Liver (tissue), 3 donors: ENCODE measurements at regions not wholly inside any gene's neighbourhood (a gene's known extent, or its start where the extent isn't known, plus 50 kb on each side); places are given as distances from the start of the nearest gene placed in this dataset.

Experiments
- ATF3 ChIP-seq: IDR thresholded peaks from 2 replicates; pipeline ENCODE4 v1.6.1; 2016; ENCODE audit warnings: antibody characterized with exemption
- CTCF ChIP-seq: fragments of 150-350 bp; IDR thresholded peaks from 2 replicates; pipeline ENCODE4 v1.5.1; 2017; ENCODE audit warnings: improper control_type of control experiment, low read depth, low read length; ENCODE audit not compliant: missing input control
- GABPA ChIP-seq, 2 donors: IDR thresholded peaks in 1 of 2; conservative IDR thresholded peaks in 1 of 2; 2 replicates each; pipeline ENCODE4 v1.6.1; 2016; ENCODE audit warnings: antibody characterized with exemption in 2 of 2, mild to moderate bottlenecking in 1 of 2, moderate library complexity in 1 of 2
- HNF4A ChIP-seq, 2 donors: conservative IDR thresholded peaks; 2 replicates each; pipeline ENCODE4 v1.6.1; 2016; ENCODE audit warnings: antibody characterized with exemption in 2 of 2, mild to moderate bottlenecking in 2 of 2
- MAX ChIP-seq: IDR thresholded peaks from 2 replicates; pipeline ENCODE4 v1.6.1; 2016; ENCODE audit warnings: antibody characterized with exemption
- RAD21 ChIP-seq, 2 donors: IDR thresholded peaks; 2 replicates each; pipeline ENCODE4 v1.6.1; 2016; ENCODE audit warnings: antibody characterized with exemption in 2 of 2, mild to moderate bottlenecking in 2 of 2
- REST ChIP-seq: IDR thresholded peaks from 2 replicates; pipeline ENCODE4 v1.6.1; 2016; ENCODE audit warnings: antibody characterized with exemption, mild to moderate bottlenecking
- RXRA ChIP-seq, 2 donors: IDR thresholded peaks; 2 replicates each; pipeline ENCODE4 v1.6.1; 2017 to 2018; ENCODE audit warnings: antibody characterized with exemption in 2 of 2, mild to moderate bottlenecking in 1 of 2
- TAF1 ChIP-seq: conservative IDR thresholded peaks from 2 replicates; pipeline ENCODE4 v1.6.1; 2016; ENCODE audit warnings: antibody characterized with exemption, mild to moderate bottlenecking
- YY1 ChIP-seq: IDR thresholded peaks from 2 replicates; pipeline ENCODE4 v1.6.1; 2016; ENCODE audit warnings: antibody characterized with exemption, mild to moderate bottlenecking
- ZBTB33 ChIP-seq: IDR thresholded peaks from 2 replicates; pipeline ENCODE4 v1.6.1; 2016; ENCODE audit warnings: antibody characterized with exemption
- donor health status: healthy.
- donor health status: healthy.

GRCh38 chr18:60090170-60090569, 190.4 kb downstream of the PMAIP1 start:
- TF ChIP-seq CTCF: no peak
- no peak for TF ChIP-seq ATF3
- TF ChIP-seq RXRA (IDR thresholded peaks at IDR 0.05): no peak
- no peak for TF ChIP-seq GABPA (IDR thresholded peaks at IDR 0.05 in 1 of 2, conservative IDR thresholded peaks at IDR 0.05 in 1 of 2)
- TF ChIP-seq YY1: no peak
- TF ChIP-seq RAD21 (IDR thresholded peaks at IDR 0.05): peak; percentile 29 to 32
- TF ChIP-seq MAX: no peak
- no peak for TF ChIP-seq ZBTB33
- no peak for TF ChIP-seq TAF1
- TF ChIP-seq HNF4A (conservative IDR thresholded peaks at IDR 0.05): no peak
- no peak for TF ChIP-seq REST
